SK-N-SH treated with all-trans-retinoic acid at 6 μM for 48 hours (cell line): ENCODE measurements at regions not wholly inside any gene's neighbourhood (a gene's known extent, or its start where the extent isn't known, plus 50 kb on each side); places are given as distances from the start of the nearest gene placed in this dataset.

Experiments used
- ATAC-seq: fragments of 200-7000 bp; cut with Tn5 transposase; 3 replicates; pipeline ENCODE4 v1.9.1; 2020; ENCODE audit warnings: mild to moderate bottlenecking, moderate library complexity
- ARNTL ChIP-seq: fragments of 450-650 bp; formaldehyde crosslinking; IDR thresholded peaks from 2 replicates; pipeline ENCODE4 v1.5.0; 2020; ENCODE audit warnings: low read depth, mild to moderate bottlenecking, moderate library complexity, borderline replicate concordance
- BACH2 ChIP-seq: fragments of 250-450 bp; sonication (Bioruptor Pico); IDR thresholded peaks from 2 replicates; pipeline ENCODE4 v1.9.0; 2021; ENCODE audit warnings: mild to moderate bottlenecking, borderline replicate concordance
- CREB5 ChIP-seq: fragments of 250-450 bp; sonication (Bioruptor Pico); IDR thresholded peaks from 2 replicates; pipeline ENCODE4 v1.5.1; 2020; ENCODE audit warnings: low read depth, mild to moderate bottlenecking, moderate library complexity
- CSDC2 ChIP-seq: fragments of 250-450 bp; sonication (Bioruptor Pico); IDR thresholded peaks from 2 replicates; pipeline ENCODE4 v1.5.0; 2020; ENCODE audit warnings: mild to moderate bottlenecking, moderate library complexity
- ESRRG ChIP-seq: fragments of 250-450 bp; sonication (Bioruptor Pico); IDR thresholded peaks from 2 replicates; pipeline ENCODE4 v1.6.1; 2021; ENCODE audit warnings: mild to moderate bottlenecking
- PATZ1 ChIP-seq: fragments of 250-450 bp; sonication (Bioruptor Pico); IDR thresholded peaks from 2 replicates; pipeline ENCODE4 v1.8.0; 2020; ENCODE audit warnings: mild to moderate bottlenecking, moderate library complexity, borderline replicate concordance
- POU6F1 ChIP-seq: fragments of 250-450 bp; sonication (Bioruptor Pico); IDR thresholded peaks from 2 replicates; pipeline ENCODE4 v1.8.0; 2021; ENCODE audit warnings: low read depth, mild to moderate bottlenecking, moderate library complexity, borderline replicate concordance
- PPARA ChIP-seq: fragments of 250-450 bp; sonication (Bioruptor Pico); IDR thresholded peaks from 2 replicates; pipeline ENCODE4 v1.5.0; 2020; ENCODE audit warnings: mild to moderate bottlenecking, borderline replicate concordance
- TCF4 ChIP-seq: fragments of 250-450 bp; sonication (Bioruptor Pico); IDR thresholded peaks from 2 replicates; pipeline ENCODE4 v1.8.0; 2021; ENCODE audit warnings: mild to moderate bottlenecking, moderate library complexity, borderline replicate concordance
- TOX ChIP-seq: fragments of 250-450 bp; sonication (Bioruptor Pico); IDR thresholded peaks from 2 replicates; pipeline ENCODE4 v1.8.0; 2021; ENCODE audit warnings: mild to moderate bottlenecking, moderate library complexity, borderline replicate concordance
- ZC3H10 ChIP-seq: fragments of 250-450 bp; sonication (Bioruptor Pico); IDR thresholded peaks from 2 replicates; pipeline ENCODE4 v1.5.1; 2021; ENCODE audit warnings: mild to moderate bottlenecking, moderate library complexity
- ZFP30 ChIP-seq: fragments of 450-650 bp; formaldehyde crosslinking; IDR thresholded peaks from 2 replicates; pipeline ENCODE4 v1.5.0; 2022; ENCODE audit warnings: mild to moderate bottlenecking, moderate library complexity
- ZNF70 ChIP-seq: fragments of 450-650 bp; formaldehyde crosslinking; IDR thresholded peaks from 2 replicates; pipeline ENCODE4 v1.5.0; 2020; ENCODE audit warnings: mild to moderate bottlenecking, moderate library complexity
- ZNF8 ChIP-seq: fragments of 450-650 bp; formaldehyde crosslinking; IDR thresholded peaks from 2 replicates; pipeline ENCODE4 v1.5.0; 2020; ENCODE audit warnings: mild to moderate bottlenecking, moderate library complexity

GRCh38 chr3:182544542-182544941 is 248.8 kb upstream of the ATP11B start:
- ATAC-seq, result no peak
- TF ChIP-seq POU6F1 (CRISPR knock-in tag), result no peak
- TF ChIP-seq ARNTL (CRISPR knock-in tag), result no peak
- TF ChIP-seq, all 23 proteins: peak for 0

- TF ChIP-seq POU6F1 (CRISPR knock-in tag) (no peak), ZC3H10 (CRISPR knock-in tag) (no peak), CSDC2 (CRISPR knock-in tag) (no peak), ESRRG (CRISPR knock-in tag) (no peak), TOX (no peak)
- no peak for ATAC-seq
These were observed 231.0 kb upstream of the ATP11B start for GRCh38 chr3:182562274-182562673.

GRCh38 chr3:182565916-182566796 is 227.1 kb upstream of the ATP11B start:
- TF ChIP-seq ARNTL (CRISPR knock-in tag), result no peak
- TF ChIP-seq PPARA (CRISPR knock-in tag), result no peak
- no peak for TF ChIP-seq TOX
- no peak for TF ChIP-seq CREB5 (CRISPR knock-in tag)
- TF ChIP-seq, all 23 proteins: peak for 0
- ATAC-seq, result no peak

- no peak for TF ChIP-seq TCF4
- no peak for TF ChIP-seq PATZ1
- no peak for ATAC-seq
These were observed 225.6 kb upstream of the ATP11B start for GRCh38 chr3:182567700-182568099.

GRCh38 chr3:182568261-182568660 is 225.0 kb upstream of the ATP11B start:
- TF ChIP-seq PATZ1 (no peak), POU6F1 (CRISPR knock-in tag) (no peak), BACH2 (no peak), ZNF70 (CRISPR knock-in tag) (no peak), TOX (no peak), CREB5 (CRISPR knock-in tag) (no peak), ZFP30 (CRISPR knock-in tag) (no peak), ZNF8 (no peak)
- ATAC-seq, result no peak
